ENCODE measurements at regions not wholly inside any gene's neighbourhood (a gene's known extent, or its start where the extent isn't known, plus 50 kb on each side); places are given as distances from the start of the nearest gene placed in this dataset.
"Not testable (repeated sequence)": the region's sequence is repeated elsewhere in the genome, so short reads cannot be mapped to it uniquely, and the experiment has no call there.

- not testable (repeated sequence) for H3K4me3 ChIP-seq (replicated peaks; ENCODE audit: low read depth, low read length); DNase-seq (ENCODE audit: low read depth)
Observed at GRCh38 chr3:32042867-32043266, 61.3 kb downstream of the ZNF860 start.

- H3K4me3 ChIP-seq (replicated peaks; ENCODE audit: low read depth, low read length) = peak overlapping the region; percentile 23
- peak; percentile 70 for DNase-seq (ENCODE audit: low read depth)
- TF ChIP-seq CTCF (IDR thresholded peaks at IDR 0.05; ENCODE audit: low read length, missing control alignments) = no peak
Observed at GRCh38 chr3:32045091-32045915, 61.1 kb upstream of the GPD1L start.

GRCh38 chr3:32046102-32046501 is 60.3 kb upstream of the GPD1L start:
- TF ChIP-seq CTCF (IDR thresholded peaks at IDR 0.05; ENCODE audit: low read length, missing control alignments) = no peak
- H3K4me3 ChIP-seq (replicated peaks; ENCODE audit: low read depth, low read length) = no peak overlapping the region
- no peak for DNase-seq (ENCODE audit: low read depth)

- no peak for DNase-seq (ENCODE audit: low read depth)
- no peak overlapping the region for H3K4me3 ChIP-seq (replicated peaks; ENCODE audit: low read depth, low read length)
- no peak for TF ChIP-seq CTCF (IDR thresholded peaks at IDR 0.05; ENCODE audit: low read length, missing control alignments)
Observed at GRCh38 chr3:32048487-32049182, 57.8 kb upstream of the GPD1L start.

GRCh38 chr3:32049916-32050315 is 56.5 kb upstream of the GPD1L start:
- no peak for DNase-seq (ENCODE audit: low read depth)
- no peak overlapping the region for H3K4me3 ChIP-seq (replicated peaks; ENCODE audit: low read depth, low read length)
- TF ChIP-seq CTCF (IDR thresholded peaks at IDR 0.05; ENCODE audit: low read length, missing control alignments) = no peak

GRCh38 chr3:32052230-32052629 is 54.2 kb upstream of the GPD1L start:
- H3K4me3 ChIP-seq (replicated peaks; ENCODE audit: low read depth, low read length) = not testable (repeated sequence)

GRCh38 chr3:32052851-32053250 is 53.6 kb upstream of the GPD1L start:
- not testable (repeated sequence) for H3K4me3 ChIP-seq (replicated peaks; ENCODE audit: low read depth, low read length); DNase-seq (ENCODE audit: low read depth)

More at GRCh38 chr3:32052230-32052629, 54.2 kb upstream of the GPD1L start:
- not testable (repeated sequence) for DNase-seq (ENCODE audit: low read depth)

- DNase-seq (ENCODE audit: low read depth) = no peak
- no peak for TF ChIP-seq CTCF (IDR thresholded peaks at IDR 0.05; ENCODE audit: low read length, missing control alignments)
- no peak overlapping the region for H3K4me3 ChIP-seq (replicated peaks; ENCODE audit: low read depth, low read length)
Observed at GRCh38 chr3:32056559-32057290, 49.7 kb upstream of the GPD1L start.

All from fibroblast of pulmonary artery (primary cell).